GM23338 (cell line): ENCODE measurements at regions not wholly inside any gene's neighbourhood (a gene's known extent, or its start where the extent isn't known, plus 50 kb on each side); places are given as distances from the start of the nearest gene placed in this dataset.

ENCODE experiments used
- ATAC-seq: fragments of 200-7000 bp; cut with Tn5 transposase; 3 replicates; pipeline ENCODE4 v1.9.1; 2020
- DNase-seq: peaks from one replicate; pipeline ENCODE4 v3.0.0-alpha.2; 2015; ENCODE audit warnings: low spot score
- H2AFZ ChIP-seq: fragments of 200-600 bp; sonication (generic); 2 replicates; pipeline ENCODE4 v1.8.0; 2016; ENCODE audit warnings: antibody characterized with exemption, mild to moderate bottlenecking, moderate library complexity
- H3F3A ChIP-seq: fragments of 200-600 bp; sonication (generic); replicated peaks from 2 replicates; pipeline ENCODE4 v1.8.0; 2017; ENCODE audit warnings: antibody characterized with exemption, mixed run types, low read depth
- H3K27ac ChIP-seq: fragments of 200-600 bp; sonication (generic); 2 replicates; pipeline ENCODE4 v1.6.1; 2016; ENCODE audit warnings: low read depth
- H3K27me3 ChIP-seq: fragments of 200-600 bp; sonication (generic); 2 replicates; pipeline ENCODE4 v1.8.0; 2016; ENCODE audit warnings: mild to moderate bottlenecking, mixed run types, moderate library complexity; ENCODE audit not compliant: insufficient read depth
- H3K36me3 ChIP-seq: fragments of 200-600 bp; sonication (generic); 2 replicates; pipeline ENCODE4 v1.8.0; 2016; ENCODE audit warnings: mild to moderate bottlenecking; ENCODE audit not compliant: insufficient read depth
- H3K4me1 ChIP-seq: fragments of 200-600 bp; sonication (generic); 2 replicates; pipeline ENCODE4 v1.8.0; 2016; ENCODE audit warnings: mild to moderate bottlenecking, moderate library complexity; ENCODE audit not compliant: insufficient read depth
- H3K4me2 ChIP-seq: fragments of 200-600 bp; sonication (generic); 2 replicates; pipeline ENCODE4 v1.7.1; 2017; ENCODE audit warnings: mixed run types
- H3K4me3 ChIP-seq: fragments of 200-600 bp; sonication (generic); 2 replicates; pipeline ENCODE4 v1.6.1; 2016; ENCODE audit warnings: mixed run types
- H3K79me2 ChIP-seq: fragments of 200-600 bp; sonication (generic); replicated peaks from 2 replicates; pipeline ENCODE4 v1.8.0; 2017; ENCODE audit warnings: mild to moderate bottlenecking; ENCODE audit not compliant: insufficient read depth
- H3K9me2 ChIP-seq: fragments of 200-600 bp; sonication (generic); 2 replicates; pipeline ENCODE4 v1.8.0; 2017; ENCODE audit not compliant: insufficient read depth
- H4K20me1 ChIP-seq: fragments of 200-600 bp; sonication (generic); replicated peaks from 2 replicates; pipeline ENCODE4 v1.8.0; 2017; ENCODE audit warnings: mild to moderate bottlenecking; ENCODE audit not compliant: insufficient read depth
- H3K27ac Mint-ChIP-seq: 2 replicates; pipeline ENCODE4 v1.8.0; 2020; ENCODE audit warnings: inconsistent platforms, mild to moderate bottlenecking, moderate library complexity, mixed read lengths
- H3K27me3 Mint-ChIP-seq: 3 replicates; pipeline ENCODE4 v1.8.0; 2022; ENCODE audit warnings: low read depth, mild to moderate bottlenecking, moderate library complexity, mixed read lengths, inconsistent platforms; ENCODE audit not compliant: insufficient read depth, poor library complexity
- H3K36me3 Mint-ChIP-seq: 3 replicates; pipeline ENCODE4 v1.8.0; 2021; ENCODE audit warnings: low read depth, mild to moderate bottlenecking, inconsistent platforms, moderate library complexity, mixed read lengths
- H3K4me1 Mint-ChIP-seq: 3 replicates; pipeline ENCODE4 v1.8.0; 2020; ENCODE audit warnings: mild to moderate bottlenecking, inconsistent platforms, mixed read lengths
- H3K4me3 Mint-ChIP-seq: 3 replicates; pipeline ENCODE4 v1.8.0; 2021; ENCODE audit warnings: moderate library complexity, mild to moderate bottlenecking, inconsistent platforms, mixed read lengths
- H3K9me3 Mint-ChIP-seq: 3 replicates; pipeline ENCODE4 v1.8.0; 2020; ENCODE audit warnings: moderate library complexity, mild to moderate bottlenecking, inconsistent platforms, mixed read lengths
- CREB1 ChIP-seq: fragments of 250-450 bp; sonication (Bioruptor Pico); IDR thresholded peaks from 2 replicates; pipeline ENCODE4 v1.5.0; 2020; ENCODE audit warnings: low read depth, mild to moderate bottlenecking, moderate library complexity
- CTCF ChIP-seq, 2 experiments: fragments of 200-600 bp in 1 of 2; sonication (generic) in 1 of 2; conservative IDR thresholded peaks; 2 replicates each; pipeline versions ENCODE4 v1.5.1 to v1.6.1; 2016 to 2017; ENCODE audit warnings: antibody characterized with exemption in 2 of 2, low read depth in 2 of 2, mild to moderate bottlenecking in 2 of 2, moderate library complexity in 1 of 2
- EZH2 ChIP-seq: fragments of 200-600 bp; sonication (generic); IDR thresholded peaks from one replicate; pipeline ENCODE4 v1.8.0; 2017; ENCODE audit warnings: antibody characterized with exemption, mild to moderate bottlenecking, low read depth; ENCODE audit not compliant: unreplicated experiment
- EZH2phosphoT487 ChIP-seq: fragments of 200-600 bp; sonication (generic); IDR thresholded peaks from one replicate; pipeline ENCODE4 v1.8.1; 2018; ENCODE audit warnings: antibody characterized with exemption; ENCODE audit not compliant: unreplicated experiment
- JUNB ChIP-seq: IDR thresholded peaks from one replicate; pipeline ENCODE4 v1.6.1; 2016; ENCODE audit warnings: antibody characterized with exemption; ENCODE audit not compliant: unreplicated experiment
- POLR2AphosphoS5 ChIP-seq: IDR thresholded peaks from 2 replicates; pipeline ENCODE4 v1.6.1; 2016; ENCODE audit warnings: antibody characterized with exemption, low read depth
- STAT1 ChIP-seq: IDR thresholded peaks from one replicate; pipeline ENCODE4 v1.6.1; 2016; ENCODE audit warnings: antibody characterized with exemption; ENCODE audit not compliant: unreplicated experiment
- ZNF114 ChIP-seq: fragments of 250-450 bp; sonication (Bioruptor Pico); IDR thresholded peaks from 2 replicates; pipeline ENCODE4 v1.5.0; 2020; ENCODE audit warnings: mild to moderate bottlenecking, moderate library complexity
- ZNF331 ChIP-seq: fragments of 250-450 bp; sonication (Bioruptor Pico); IDR thresholded peaks from 2 replicates; pipeline ENCODE4 v1.5.0; 2020; ENCODE audit warnings: low read depth, mild to moderate bottlenecking, moderate library complexity
- TF ChIP-seq, protein P1 (sequence below): IDR thresholded peaks from one replicate; pipeline ENCODE4 v1.6.1; 2018; ENCODE audit warnings: antibody characterized with exemption; ENCODE audit not compliant: unreplicated experiment

GRCh38 chr2:181165199-181165868, 184.9 kb downstream of the UBE2E3 start:
- Histone ChIP-seq H3K27ac (no peak overlapping the region), H3K79me2 (no peaks in the 10 kb centered on the region), H4K20me1 (no peaks in the 10 kb centered on the region), H3K9me2 (no peaks in the 10 kb centered on the region; the same call in 1 of the 2 replicates), H3K4me2 (no peak overlapping the region), H3F3A (no peaks in the 10 kb centered on the region), H3K36me3 (no peaks in the 10 kb centered on the region), H3K4me1 (peaks cover 14% of the 10 kb centered on the region), H3K4me3 (no peak overlapping the region), H2AFZ (no peak overlapping the region), H3K27me3 (no peaks in the 10 kb centered on the region)
- H3K4me3 Mint-ChIP-seq, result no peak overlapping the region
- no peak for TF ChIP-seq CTCF (conservative IDR thresholded peaks at IDR 0.05; ENCODE audit: low read depth in 2 of 2)
- TF ChIP-seq STAT1, result no peak
- no peak for TF ChIP-seq POLR2AphosphoS5
- TF ChIP-seq ZNF114 (CRISPR knock-in tag), result no peak
- no peaks in the 10 kb centered on the region for H3K27me3 Mint-ChIP-seq
- ATAC-seq (no peak), DNase-seq (no peak)
- H3K4me1 Mint-ChIP-seq, result peaks cover 12% of the 10 kb centered on the region
- H3K27ac Mint-ChIP-seq, result no peak overlapping the region
- H3K36me3 Mint-ChIP-seq, result peaks cover 26% of the 10 kb centered on the region; the same call in 2 of the 3 replicates
- peaks cover 26% of the 10 kb centered on the region for H3K9me3 Mint-ChIP-seq

DNA sequence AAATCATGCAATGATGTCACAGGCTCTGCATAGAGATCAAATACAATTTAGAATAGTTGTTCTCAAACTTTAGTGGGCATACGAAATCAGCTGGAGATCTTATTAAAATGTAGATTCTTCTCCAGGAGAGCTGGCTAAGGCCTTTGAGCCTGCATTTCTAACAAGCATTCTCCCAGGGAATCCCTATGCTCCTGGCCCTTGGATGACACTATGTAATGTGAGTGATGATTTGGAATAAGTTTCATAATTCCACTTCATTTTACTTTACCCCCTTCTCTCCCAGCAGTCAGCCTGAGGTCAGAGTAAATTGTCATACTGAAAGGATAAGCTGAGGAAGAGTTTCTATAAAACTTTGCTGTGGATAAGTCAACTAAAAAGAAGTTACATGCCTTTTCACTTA, 189.1 kb downstream of the UBE2E3 start:
- H4K20me1 ChIP-seq, result no peaks in the 10 kb centered on the region
- peaks cover 14% of the 10 kb centered on the region for H3K4me1 ChIP-seq
- no peak overlapping the region for H3K27ac ChIP-seq
- no peak for TF ChIP-seq EZH2
- TF ChIP-seq CREB1 (CRISPR knock-in tag), result no peak
- TF ChIP-seq CTCF (conservative IDR thresholded peaks at IDR 0.05; ENCODE audit: low read depth in 2 of 2), result no peak
- TF ChIP-seq JUNB, result no peak
- TF ChIP-seq POLR2AphosphoS5, result no peak
- TF ChIP-seq, protein P1, sequence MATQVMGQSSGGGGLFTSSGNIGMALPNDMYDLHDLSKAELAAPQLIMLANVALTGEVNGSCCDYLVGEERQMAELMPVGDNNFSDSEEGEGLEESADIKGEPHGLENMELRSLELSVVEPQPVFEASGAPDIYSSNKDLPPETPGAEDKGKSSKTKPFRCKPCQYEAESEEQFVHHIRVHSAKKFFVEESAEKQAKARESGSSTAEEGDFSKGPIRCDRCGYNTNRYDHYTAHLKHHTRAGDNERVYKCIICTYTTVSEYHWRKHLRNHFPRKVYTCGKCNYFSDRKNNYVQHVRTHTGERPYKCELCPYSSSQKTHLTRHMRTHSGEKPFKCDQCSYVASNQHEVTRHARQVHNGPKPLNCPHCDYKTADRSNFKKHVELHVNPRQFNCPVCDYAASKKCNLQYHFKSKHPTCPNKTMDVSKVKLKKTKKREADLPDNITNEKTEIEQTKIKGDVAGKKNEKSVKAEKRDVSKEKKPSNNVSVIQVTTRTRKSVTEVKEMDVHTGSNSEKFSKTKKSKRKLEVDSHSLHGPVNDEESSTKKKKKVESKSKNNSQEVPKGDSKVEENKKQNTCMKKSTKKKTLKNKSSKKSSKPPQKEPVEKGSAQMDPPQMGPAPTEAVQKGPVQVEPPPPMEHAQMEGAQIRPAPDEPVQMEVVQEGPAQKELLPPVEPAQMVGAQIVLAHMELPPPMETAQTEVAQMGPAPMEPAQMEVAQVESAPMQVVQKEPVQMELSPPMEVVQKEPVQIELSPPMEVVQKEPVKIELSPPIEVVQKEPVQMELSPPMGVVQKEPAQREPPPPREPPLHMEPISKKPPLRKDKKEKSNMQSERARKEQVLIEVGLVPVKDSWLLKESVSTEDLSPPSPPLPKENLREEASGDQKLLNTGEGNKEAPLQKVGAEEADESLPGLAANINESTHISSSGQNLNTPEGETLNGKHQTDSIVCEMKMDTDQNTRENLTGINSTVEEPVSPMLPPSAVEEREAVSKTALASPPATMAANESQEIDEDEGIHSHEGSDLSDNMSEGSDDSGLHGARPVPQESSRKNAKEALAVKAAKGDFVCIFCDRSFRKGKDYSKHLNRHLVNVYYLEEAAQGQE, result no peak
- no peak for TF ChIP-seq ZNF331
- TF ChIP-seq EZH2phosphoT487, result no peak
- TF ChIP-seq ZNF114 (CRISPR knock-in tag), result no peak
- Mint-ChIP-seq H3K27ac (no peak overlapping the region), H3K4me1 (peaks cover 13% of the 10 kb centered on the region), H3K9me3 (peaks cover 26% of the 10 kb centered on the region), H3K36me3 (peaks cover 26% of the 10 kb centered on the region; the same call in 2 of the 3 replicates), H3K4me3 (no peak overlapping the region), H3K27me3 (no peaks in the 10 kb centered on the region)
- H3K9me2 ChIP-seq, result no peaks in the 10 kb centered on the region; the same call in 1 of the 2 replicates
- no peak overlapping the region for H2AFZ ChIP-seq
- ATAC-seq (peak; percentile 66), DNase-seq (no peak)
- no peaks in the 10 kb centered on the region for H3K27me3 ChIP-seq
- H3K79me2 ChIP-seq, result no peaks in the 10 kb centered on the region
- H3K36me3 ChIP-seq, result no peaks in the 10 kb centered on the region
- H3K4me3 ChIP-seq, result no peak overlapping the region
- H3K4me2 ChIP-seq, result 0 out of 2 replicates have a peak overlapping the region, but pooled peaks have one; percentile 33
- H3F3A ChIP-seq, result no peaks in the 10 kb centered on the region
